GM18498 (cell line): ENCODE measurements at regions not wholly inside any gene's neighbourhood (a gene's known extent, or its start where the extent isn't known, plus 50 kb on each side); places are given as distances from the start of the nearest gene placed in this dataset.
"Not testable (repeated sequence)": the region's sequence is repeated elsewhere in the genome, so short reads cannot be mapped to it uniquely, and the experiment has no call there.

Experiments
- ATAC-seq: cut with Tn5 transposase; IDR thresholded peaks from one replicate; pipeline ENCODE4 v1.9.1; 2021; ENCODE audit warnings: mild to moderate bottlenecking, moderate library complexity; ENCODE audit not compliant: unreplicated experiment

GRCh38 chr3:147471741-147472140 lies 62.6 kb downstream of the ZIC1 start:
- ATAC-seq, result no peak

GRCh38 chr3:147472846-147473245 lies 63.7 kb downstream of the ZIC1 start:
- no peak for ATAC-seq

- ATAC-seq, result no peak
Observed at GRCh38 chr3:147483145-147483544, 74.0 kb downstream of the ZIC1 start.

GRCh38 chr3:147483578-147483977 lies 74.4 kb downstream of the ZIC1 start:
- ATAC-seq, result no peak

GRCh38 chr3:147493065-147493464 lies 83.9 kb downstream of the ZIC1 start:
- no peak for ATAC-seq

GRCh38 chr3:147493666-147494065 lies 84.5 kb downstream of the ZIC1 start:
- no peak for ATAC-seq

- no peak for ATAC-seq
Observed at GRCh38 chr3:147497286-147497685, 88.1 kb downstream of the ZIC1 start.

- no peak for ATAC-seq
Observed at GRCh38 chr3:147507638-147508286, 98.6 kb downstream of the ZIC1 start.

GRCh38 chr3:147509448-147509847 lies 100.3 kb downstream of the ZIC1 start:
- ATAC-seq, result no peak

GRCh38 chr3:147513785-147514184 lies 104.6 kb downstream of the ZIC1 start:
- no peak for ATAC-seq

GRCh38 chr3:147514366-147515160 lies 105.4 kb downstream of the ZIC1 start:
- no peak for ATAC-seq

GRCh38 chr3:147518465-147518864 lies 109.3 kb downstream of the ZIC1 start:
- ATAC-seq, result no peak

GRCh38 chr3:147521646-147522045 lies 112.5 kb downstream of the ZIC1 start:
- ATAC-seq, result no peak

GRCh38 chr3:147522780-147523179 lies 113.6 kb downstream of the ZIC1 start:
- ATAC-seq, result not testable (repeated sequence)

- no peak for ATAC-seq
Observed at GRCh38 chr3:147529551-147529950, 120.4 kb downstream of the ZIC1 start.

- ATAC-seq, result peak; percentile 75
Observed at GRCh38 chr3:147538034-147538433, 128.9 kb downstream of the ZIC1 start.

GRCh38 chr3:147540921-147541320 lies 131.8 kb downstream of the ZIC1 start:
- no peak for ATAC-seq

GRCh38 chr3:147544290-147544689 lies 135.1 kb downstream of the ZIC1 start:
- no peak for ATAC-seq

- ATAC-seq, result no peak
Observed at GRCh38 chr3:147551491-147551890, 142.3 kb downstream of the ZIC1 start.

GRCh38 chr3:147554332-147554731 lies 145.2 kb downstream of the ZIC1 start:
- no peak for ATAC-seq

- no peak for ATAC-seq
Observed at GRCh38 chr3:147572970-147573340, 163.8 kb downstream of the ZIC1 start.

- no peak for ATAC-seq
Observed at GRCh38 chr3:147574621-147575020, 165.5 kb downstream of the ZIC1 start.

- no peak for ATAC-seq
Observed at GRCh38 chr3:147575391-147575790, 166.2 kb downstream of the ZIC1 start.
